Natural killer cell (primary cell): ENCODE measurements at regions not wholly inside any gene's neighbourhood (a gene's known extent, or its start where the extent isn't known, plus 50 kb on each side); places are given as distances from the start of the nearest gene placed in this dataset.

ENCODE experiments used
- ATAC-seq, 3 donors: fragments of 150-1000 bp in 2 of 3; fragments of 200-7000 bp in 1 of 3; cut with Tn5 transposase; 1 replicate in 1 of 3; 2 replicates in 2 of 3; pipeline ENCODE4 v1.10.0; 2021; ENCODE audit warnings: mild to moderate bottlenecking in 2 of 3, moderate library complexity in 2 of 3
- DNase-seq, 2 donors: peaks; one replicate each; pipeline versions ENCODE4 v3.0.0 to v3.0.0-alpha.2; 2013 to 2021; ENCODE audit warnings: mixed read lengths in 1 of 2
- H3K27ac ChIP-seq: one replicate; pipeline ENCODE4 v1.5.1; 2013; ENCODE audit warnings: mild to moderate bottlenecking, low read length
- H3K27me3 ChIP-seq: one replicate; pipeline ENCODE4 v1.6.1; 2013; ENCODE audit warnings: low read length; ENCODE audit not compliant: control insufficient read depth, insufficient read depth
- H3K36me3 ChIP-seq: one replicate; pipeline ENCODE4 v1.6.1; 2013; ENCODE audit warnings: low read length; ENCODE audit not compliant: control insufficient read depth, insufficient read depth
- H3K4me1 ChIP-seq: one replicate; pipeline ENCODE4 v1.6.1; 2013; ENCODE audit warnings: low read length; ENCODE audit not compliant: control insufficient read depth, insufficient read depth
- H3K4me3 ChIP-seq: one replicate; pipeline ENCODE4 v1.5.1; 2013; ENCODE audit warnings: low read length
- H3K9me3 ChIP-seq: one replicate; pipeline ENCODE4 v1.6.1; 2013; ENCODE audit warnings: low read length; ENCODE audit not compliant: control insufficient read depth, insufficient read depth
- H3K27ac Mint-ChIP-seq, 2 donors: one replicate each; pipeline ENCODE4 v1.8.0; 2022; ENCODE audit warnings: mild to moderate bottlenecking in 2 of 2, mixed read lengths in 2 of 2, moderate library complexity in 1 of 2
- H3K27me3 Mint-ChIP-seq, 2 donors: one replicate each; pipeline ENCODE4 v1.8.0; 2022; ENCODE audit warnings: low read depth in 2 of 2, mixed read lengths in 2 of 2
- H3K36me3 Mint-ChIP-seq: one replicate; pipeline ENCODE4 v1.8.0; 2022; ENCODE audit warnings: mixed read lengths
- H3K4me1 Mint-ChIP-seq, 2 donors: one replicate each; pipeline ENCODE4 v1.8.0; 2022; ENCODE audit warnings: mixed read lengths in 2 of 2
- H3K4me3 Mint-ChIP-seq: one replicate; pipeline ENCODE4 v1.8.0; 2022; ENCODE audit warnings: mild to moderate bottlenecking, moderate library complexity, mixed read lengths
- H3K9me3 Mint-ChIP-seq, 2 donors: one replicate each; pipeline ENCODE4 v1.8.0; 2022; ENCODE audit warnings: mixed read lengths in 2 of 2
- CTCF ChIP-seq: fragments of 200-600 bp; IDR thresholded peaks from one replicate; pipeline ENCODE4 v1.8.0; 2022; ENCODE audit warnings: antibody characterized with exemption
- whole genome bisulfite sequencing: methylation state at CpG from one replicate; pipeline ENCODE4 v1.1.7; 2013; ENCODE audit warnings: missing lambda C conversion rate; ENCODE audit not compliant: insufficient coverage; 5-methylcytosine and 5-hydroxymethylcytosine counted together
- intact Hi-C: fragments of 100-400 bp; cut with micrococcal nuclease; formaldehyde crosslinking; loops from one replicate; pipeline ENCODE4 v1.14.2; 2022

DNA sequence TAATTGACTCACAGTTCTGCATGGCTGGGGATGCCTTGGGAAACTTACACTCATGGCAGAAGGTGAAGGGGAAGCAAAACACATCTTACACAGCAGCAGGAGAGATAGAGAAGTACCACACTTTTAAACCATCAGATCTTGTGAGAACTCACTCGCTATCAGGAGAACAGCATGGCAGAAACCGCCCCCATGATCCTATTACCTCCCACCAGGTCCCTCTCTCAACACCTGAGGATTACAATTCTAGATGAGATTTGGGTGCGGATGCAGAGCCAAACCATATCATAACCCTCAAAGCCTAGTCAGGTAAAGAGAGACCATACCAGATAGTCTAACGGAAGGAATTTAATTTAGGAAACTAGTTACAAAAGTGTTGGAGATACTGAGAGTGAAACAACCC lies 182.6 kb upstream of the ACVR2A start:
- no peaks in the 10 kb centered on the region for H3K9me3 ChIP-seq
- 92% methylated on average over 3 of the region's 4 CpGs for WGBS
- intact Hi-C loops: no loop called here
- no peak for DNase-seq
- H3K27me3 Mint-ChIP-seq: no peaks in the 10 kb centered on the region
- no peak overlapping the region for H3K4me3 ChIP-seq
- H3K36me3 ChIP-seq: no peaks in the 10 kb centered on the region
- H3K27ac ChIP-seq: no peak overlapping the region
- peaks cover 23 to 25% of the 10 kb centered on the region in 2 donors for H3K4me1 Mint-ChIP-seq
- no peaks in the 10 kb centered on the region for H3K27me3 ChIP-seq
- peak overlapping the region; percentile 18 for H3K4me3 Mint-ChIP-seq
- no peaks in the 10 kb centered on the region for H3K36me3 Mint-ChIP-seq
- H3K27ac Mint-ChIP-seq: no peak overlapping the region
- ATAC-seq: no peak
- TF ChIP-seq CTCF: no peak
- no peaks in the 10 kb centered on the region for H3K9me3 Mint-ChIP-seq
- H3K4me1 ChIP-seq: peaks cover 8% of the 10 kb centered on the region

DNA sequence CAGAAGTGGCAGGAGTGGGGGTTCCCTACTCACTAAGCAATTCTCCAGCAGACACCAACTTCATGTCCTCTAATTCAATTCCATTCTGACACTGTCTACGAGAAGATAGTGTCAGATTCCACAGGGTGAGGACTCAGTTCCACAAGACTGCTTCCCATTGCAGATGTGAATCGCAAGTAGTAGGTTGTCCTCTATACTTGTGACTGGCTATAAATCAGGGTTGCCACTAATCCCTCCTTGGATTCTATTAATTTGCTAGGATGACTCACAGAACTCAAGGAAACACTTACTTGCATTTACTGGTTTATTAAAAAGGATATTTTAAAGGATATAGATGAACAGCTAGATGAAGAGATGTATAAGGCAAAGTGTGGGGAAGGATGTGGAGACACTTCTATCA lies 184.1 kb upstream of the ACVR2A start:
- Mint-ChIP-seq H3K9me3 (no peaks in the 10 kb centered on the region), H3K36me3 (no peaks in the 10 kb centered on the region), H3K4me3 (no peak overlapping the region), H3K4me1 (peaks cover 23 to 25% of the 10 kb centered on the region in 2 donors), H3K27me3 (no peaks in the 10 kb centered on the region), H3K27ac (no peak overlapping the region)
- Histone ChIP-seq H3K36me3 (no peaks in the 10 kb centered on the region), H3K4me3 (no peak overlapping the region), H3K4me1 (peaks cover 8% of the 10 kb centered on the region), H3K27me3 (no peaks in the 10 kb centered on the region), H3K9me3 (no peaks in the 10 kb centered on the region), H3K27ac (no peak overlapping the region)
- no peak for TF ChIP-seq CTCF
- DNase-seq (no peak), ATAC-seq (no peak)
- whole genome bisulfite sequencing: 100% methylated on average over 2 of the region's 2 CpGs
- intact Hi-C loops: no loop called here

- H3K9me3 Mint-ChIP-seq: no peaks in the 10 kb centered on the region
- WGBS: 76% methylated on average over 1 of the region's 1 CpG
- H3K27me3 Mint-ChIP-seq: no peaks in the 10 kb centered on the region
- Histone ChIP-seq H3K27ac (no peak overlapping the region), H3K36me3 (no peaks in the 10 kb centered on the region), H3K4me3 (no peak overlapping the region), H3K4me1 (peaks cover 5% of the 10 kb centered on the region), H3K9me3 (no peaks in the 10 kb centered on the region), H3K27me3 (no peaks in the 10 kb centered on the region)
- no peak overlapping the region for H3K27ac Mint-ChIP-seq
- intact Hi-C loops: no loop called here
- DNase-seq (no peak), ATAC-seq (no peak)
- no peak overlapping the region for H3K4me3 Mint-ChIP-seq
- H3K4me1 Mint-ChIP-seq: peaks cover 22% of the 10 kb centered on the region in 2 donors
- no peaks in the 10 kb centered on the region for H3K36me3 Mint-ChIP-seq
- no peak for TF ChIP-seq CTCF
Observed at GRCh38 chr2:147659051-147659450, 185.8 kb upstream of the ACVR2A start.
